H9 (cell line): ENCODE measurements at regions not wholly inside any gene's neighbourhood (a gene's known extent, or its start where the extent isn't known, plus 50 kb on each side); places are given as distances from the start of the nearest gene placed in this dataset.

Experiments
- DNase-seq: peaks from one replicate; pipeline ENCODE4 v3.0.0-alpha.2; 2017
- H2AFZ ChIP-seq: one replicate; pipeline ENCODE4 v1.6.1; 2013; ENCODE audit warnings: mild to moderate bottlenecking, low read length, control low read depth, moderate library complexity
- H2AK5ac ChIP-seq: 2 replicates; pipeline ENCODE4 v1.6.1; 2013; ENCODE audit warnings: low read length, control low read depth, mixed read lengths; ENCODE audit not compliant: insufficient read length
- H2BK120ac ChIP-seq: one replicate; pipeline ENCODE4 v1.6.1; 2013; ENCODE audit warnings: low read depth, mild to moderate bottlenecking, low read length, control low read depth, inconsistent platforms; ENCODE audit not compliant: poor library complexity, severe bottlenecking
- H2BK12ac ChIP-seq: 2 replicates; pipeline ENCODE4 v1.6.1; 2013; ENCODE audit warnings: low read length, control low read depth, mixed read lengths, low read depth; ENCODE audit not compliant: insufficient read length
- H2BK15ac ChIP-seq: 2 replicates; pipeline ENCODE4 v1.6.1; 2013; ENCODE audit warnings: low read depth, low read length, control low read depth
- H2BK20ac ChIP-seq: one replicate; pipeline ENCODE4 v1.6.1; 2013; ENCODE audit warnings: low read depth, mild to moderate bottlenecking, low read length, control low read depth, inconsistent platforms; ENCODE audit not compliant: poor library complexity, severe bottlenecking
- H2BK5ac ChIP-seq: 2 replicates; pipeline ENCODE4 v1.6.1; 2013; ENCODE audit warnings: low read length, control low read depth, mixed read lengths; ENCODE audit not compliant: insufficient read length
- H3K14ac ChIP-seq: 2 replicates; pipeline ENCODE4 v1.6.1; 2013; ENCODE audit warnings: low read length, control low read depth; ENCODE audit not compliant: insufficient read depth
- H3K18ac ChIP-seq: 2 replicates; pipeline ENCODE4 v1.6.1; 2013; ENCODE audit warnings: low read depth, mild to moderate bottlenecking, mixed read lengths, low read length, control low read depth; ENCODE audit not compliant: insufficient read length
- H3K23ac ChIP-seq: 2 replicates; pipeline ENCODE4 v1.6.1; 2013; ENCODE audit warnings: low read length, control low read depth, mixed read lengths, low read depth; ENCODE audit not compliant: insufficient read length
- H3K23me2 ChIP-seq: 2 replicates; pipeline ENCODE4 v1.6.1; 2013; ENCODE audit warnings: low read depth, mild to moderate bottlenecking, mixed read lengths, low read length, control low read depth; ENCODE audit not compliant: insufficient read length, poor library complexity, severe bottlenecking
- H3K27ac ChIP-seq: 2 replicates; pipeline ENCODE4 v1.5.1; 2013; ENCODE audit warnings: low read length, control low read depth, mixed read lengths, low read depth; ENCODE audit not compliant: insufficient read length
- H3K27me3 ChIP-seq: 2 replicates; pipeline ENCODE4 v1.6.1; 2013; ENCODE audit warnings: low read length, control low read depth, inconsistent platforms; ENCODE audit not compliant: insufficient read depth
- H3K4ac ChIP-seq: 2 replicates; pipeline ENCODE4 v1.6.1; 2013; ENCODE audit warnings: low read depth, mild to moderate bottlenecking, control low read depth, inconsistent platforms, low read length, moderate library complexity
- H3K4me1 ChIP-seq: 2 replicates; pipeline ENCODE4 v1.6.1; 2013; ENCODE audit warnings: low read length, control low read depth, inconsistent platforms; ENCODE audit not compliant: insufficient read depth
- H3K4me2 ChIP-seq: 2 replicates; pipeline ENCODE4 v1.6.1; 2013; ENCODE audit warnings: low read length, control low read depth, mixed read lengths; ENCODE audit not compliant: insufficient read length, insufficient read depth
- H3K56ac ChIP-seq: 2 replicates; pipeline ENCODE4 v1.6.1; 2013; ENCODE audit warnings: low read depth, mild to moderate bottlenecking, mixed read lengths, low read length, control low read depth; ENCODE audit not compliant: insufficient read length
- H3K79me1 ChIP-seq: 2 replicates; pipeline ENCODE4 v1.6.1; 2013; ENCODE audit warnings: low read depth, mild to moderate bottlenecking, moderate library complexity, low read length, control low read depth, inconsistent platforms; ENCODE audit not compliant: insufficient read depth, poor library complexity, severe bottlenecking
- H3K79me2 ChIP-seq: 2 replicates; pipeline ENCODE4 v1.6.1; 2013; ENCODE audit warnings: low read length, control low read depth, inconsistent platforms; ENCODE audit not compliant: insufficient read depth
- H3K9ac ChIP-seq: 2 replicates; pipeline ENCODE4 v1.6.1; 2013; ENCODE audit warnings: low read length, control low read depth, mixed read lengths; ENCODE audit not compliant: insufficient read length; ENCODE audit errors: extremely low read depth
- H3K9me3 ChIP-seq: one replicate; pipeline ENCODE4 v1.6.1; 2013; ENCODE audit warnings: low read depth, low read length, inconsistent platforms; ENCODE audit not compliant: control insufficient read depth
- H3T11ph ChIP-seq: one replicate; pipeline ENCODE4 v1.6.1; 2013; ENCODE audit warnings: mild to moderate bottlenecking, low read length, control low read depth, inconsistent platforms
- H4K20me1 ChIP-seq: one replicate; pipeline ENCODE4 v1.6.1; 2013; ENCODE audit not compliant: control insufficient read depth, insufficient read length, insufficient read depth
- H4K5ac ChIP-seq: 2 replicates; pipeline ENCODE4 v1.6.1; 2013; ENCODE audit warnings: low read depth, mild to moderate bottlenecking, mixed read lengths, low read length, control low read depth; ENCODE audit not compliant: insufficient read length
- H4K8ac ChIP-seq: replicated peaks from 2 replicates; pipeline ENCODE4 v1.6.1; 2013; ENCODE audit warnings: low read length, control low read depth, mixed read lengths, low read depth; ENCODE audit not compliant: insufficient read length
- H4K91ac ChIP-seq: 2 replicates; pipeline ENCODE4 v1.6.1; 2013; ENCODE audit warnings: low read depth, mild to moderate bottlenecking, moderate library complexity, mixed read lengths, low read length, control low read depth; ENCODE audit not compliant: insufficient read length
- H3K27ac Mint-ChIP-seq, 3 experiments: 2 replicates in 2 of 3; 3 replicates in 1 of 3; pipeline ENCODE4 v1.8.0; 2020 to 2021; ENCODE audit warnings: mixed read lengths in 3 of 3, mild to moderate bottlenecking in 1 of 3, moderate library complexity in 1 of 3
- H3K27me3 Mint-ChIP-seq: 2 replicates; pipeline ENCODE4 v1.8.0; 2021; ENCODE audit warnings: low read depth, mild to moderate bottlenecking, moderate library complexity, mixed read lengths
- H3K36me3 Mint-ChIP-seq, 3 experiments: 2 replicates in 2 of 3; 3 replicates in 1 of 3; pipeline ENCODE4 v1.8.0; 2020 to 2021; ENCODE audit warnings: low read depth in 3 of 3, mixed read lengths in 3 of 3; ENCODE audit not compliant: insufficient read depth in 1 of 3
- H3K4me1 Mint-ChIP-seq, 2 experiments: 2 replicates each; pipeline ENCODE4 v1.8.0; 2020; ENCODE audit warnings: mixed read lengths in 2 of 2
- H3K4me3 Mint-ChIP-seq, 2 experiments: 2 replicates in 1 of 2; 3 replicates in 1 of 2; pipeline ENCODE4 v1.8.0; 2020 to 2021; ENCODE audit warnings: mild to moderate bottlenecking in 2 of 2, mixed read lengths in 2 of 2, moderate library complexity in 1 of 2
- H3K9me3 Mint-ChIP-seq, 2 experiments: 2 replicates in 1 of 2; 3 replicates in 1 of 2; pipeline ENCODE4 v1.8.0; 2020; ENCODE audit warnings: mild to moderate bottlenecking in 2 of 2, mixed read lengths in 2 of 2, moderate library complexity in 1 of 2
- WGBS: extraction: QIAGEN DNeasy Blood & Tissue Kit; methylation state at CpG from one replicate; pipeline ENCODE4 v1.1.7; 2013; ENCODE audit warnings: missing lambda C conversion rate, low lambda C conversion rate, mixed read lengths; ENCODE audit not compliant: insufficient read length; ENCODE audit errors: extremely low coverage; 5-methylcytosine and 5-hydroxymethylcytosine counted together
- TF ChIP-seq, protein P1 (sequence below): fragments of 200-600 bp; sonication (generic); conservative IDR thresholded peaks from 3 replicates; pipeline ENCODE4 v1.8.0; 2021; ENCODE audit warnings: antibody characterized with exemption, mild to moderate bottlenecking

GRCh38 chr3:55286693-55287092 lies 200.4 kb downstream of the WNT5A start:
- Histone ChIP-seq H2BK20ac (no peak overlapping the region), H2BK15ac (no peak overlapping the region), H3K27ac (no peak overlapping the region), H3K27me3 (no peaks in the 10 kb centered on the region), H4K91ac (no peak overlapping the region), H3T11ph (no peak overlapping the region), H3K4me2 (no peak overlapping the region), H3K4me1 (peaks cover 5% of the 10 kb centered on the region; the same call in 1 of the 2 replicates), H2BK120ac (no peak overlapping the region), H2BK12ac (no peak overlapping the region), H3K18ac (no peak overlapping the region), H2AFZ (no peak overlapping the region), H4K5ac (no peak overlapping the region), H2AK5ac (no peak overlapping the region), H3K9ac (no peak overlapping the region), H3K79me2 (no peaks in the 10 kb centered on the region), H3K14ac (no peak overlapping the region), H4K20me1 (no peaks in the 10 kb centered on the region), H2BK5ac (no peak overlapping the region), H3K56ac (no peak overlapping the region), H3K23ac (no peak overlapping the region), H3K4ac (no peak overlapping the region), H3K23me2 (no peaks in the 10 kb centered on the region), H3K79me1 (no peaks in the 10 kb centered on the region), H4K8ac (no peak overlapping the region), H3K9me3 (no peaks in the 10 kb centered on the region)
- TF ChIP-seq, protein P1, sequence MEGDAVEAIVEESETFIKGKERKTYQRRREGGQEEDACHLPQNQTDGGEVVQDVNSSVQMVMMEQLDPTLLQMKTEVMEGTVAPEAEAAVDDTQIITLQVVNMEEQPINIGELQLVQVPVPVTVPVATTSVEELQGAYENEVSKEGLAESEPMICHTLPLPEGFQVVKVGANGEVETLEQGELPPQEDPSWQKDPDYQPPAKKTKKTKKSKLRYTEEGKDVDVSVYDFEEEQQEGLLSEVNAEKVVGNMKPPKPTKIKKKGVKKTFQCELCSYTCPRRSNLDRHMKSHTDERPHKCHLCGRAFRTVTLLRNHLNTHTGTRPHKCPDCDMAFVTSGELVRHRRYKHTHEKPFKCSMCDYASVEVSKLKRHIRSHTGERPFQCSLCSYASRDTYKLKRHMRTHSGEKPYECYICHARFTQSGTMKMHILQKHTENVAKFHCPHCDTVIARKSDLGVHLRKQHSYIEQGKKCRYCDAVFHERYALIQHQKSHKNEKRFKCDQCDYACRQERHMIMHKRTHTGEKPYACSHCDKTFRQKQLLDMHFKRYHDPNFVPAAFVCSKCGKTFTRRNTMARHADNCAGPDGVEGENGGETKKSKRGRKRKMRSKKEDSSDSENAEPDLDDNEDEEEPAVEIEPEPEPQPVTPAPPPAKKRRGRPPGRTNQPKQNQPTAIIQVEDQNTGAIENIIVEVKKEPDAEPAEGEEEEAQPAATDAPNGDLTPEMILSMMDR = no peak
- Mint-ChIP-seq H3K27ac (no peak overlapping the region), H3K27me3 (no peaks in the 10 kb centered on the region; the same call in 1 of the 2 replicates), H3K36me3 (no peaks in the 10 kb centered on the region; a peak in 1 of 7 replicates), H3K9me3 (no peaks in the 10 kb centered on the region; a peak in 1 of 5 replicates), H3K4me3 (no peak overlapping the region), H3K4me1 (peaks cover 21 to 24% of the 10 kb centered on the region in 2 experiments)
- no peak for DNase-seq
- no CpG with 5 or more reads among the region's 1 CpG for WGBS
